ENCODE measurements at regions not wholly inside any gene's neighbourhood (a gene's known extent, or its start where the extent isn't known, plus 50 kb on each side); places are given as distances from the start of the nearest gene placed in this dataset.

DNA sequence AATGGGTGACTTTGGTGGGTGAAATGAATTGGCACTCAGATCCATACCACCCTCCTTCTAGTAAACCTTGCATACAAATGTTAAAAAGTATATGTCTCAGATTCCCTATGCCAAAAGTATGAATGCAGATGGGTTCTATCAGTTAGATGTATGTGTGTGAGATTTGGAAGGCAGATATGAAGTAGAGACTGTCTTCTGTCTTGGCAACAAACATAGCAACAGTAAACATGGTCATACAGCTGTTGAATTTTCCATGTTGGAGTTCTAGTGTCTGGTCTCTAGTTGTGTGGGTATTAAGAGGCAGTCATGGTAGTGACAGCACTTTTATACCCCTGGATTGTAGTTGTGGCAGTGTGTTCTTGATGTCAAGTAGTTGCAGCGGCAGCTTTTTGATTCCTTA, 125.6 kb upstream of the PITX1 start:
- no peak overlapping the region for H3K4me3 ChIP-seq
- peaks cover 0 to 5% (median 0%) of the 10 kb centered on the region in 4 donors for H3K9me3 ChIP-seq
- no peaks in the 10 kb centered on the region for H3K36me3 ChIP-seq
- WGBS (ENCODE audit: insufficient coverage, low coverage, low lambda C conversion rate, missing lambda C conversion rate) = 75% methylated on average over 1 of the region's 1 CpG
- intact Hi-C loops (cut with DNase I) = no loop called here
- no peaks in the 10 kb centered on the region for H3K4me1 ChIP-seq
- H3K27ac ChIP-seq = no peak overlapping the region
- H3K27me3 ChIP-seq = no peaks in the 10 kb centered on the region
- TF ChIP-seq POLR2A (IDR thresholded peaks at IDR 0.05) = no peak
- TF ChIP-seq, protein P1, sequence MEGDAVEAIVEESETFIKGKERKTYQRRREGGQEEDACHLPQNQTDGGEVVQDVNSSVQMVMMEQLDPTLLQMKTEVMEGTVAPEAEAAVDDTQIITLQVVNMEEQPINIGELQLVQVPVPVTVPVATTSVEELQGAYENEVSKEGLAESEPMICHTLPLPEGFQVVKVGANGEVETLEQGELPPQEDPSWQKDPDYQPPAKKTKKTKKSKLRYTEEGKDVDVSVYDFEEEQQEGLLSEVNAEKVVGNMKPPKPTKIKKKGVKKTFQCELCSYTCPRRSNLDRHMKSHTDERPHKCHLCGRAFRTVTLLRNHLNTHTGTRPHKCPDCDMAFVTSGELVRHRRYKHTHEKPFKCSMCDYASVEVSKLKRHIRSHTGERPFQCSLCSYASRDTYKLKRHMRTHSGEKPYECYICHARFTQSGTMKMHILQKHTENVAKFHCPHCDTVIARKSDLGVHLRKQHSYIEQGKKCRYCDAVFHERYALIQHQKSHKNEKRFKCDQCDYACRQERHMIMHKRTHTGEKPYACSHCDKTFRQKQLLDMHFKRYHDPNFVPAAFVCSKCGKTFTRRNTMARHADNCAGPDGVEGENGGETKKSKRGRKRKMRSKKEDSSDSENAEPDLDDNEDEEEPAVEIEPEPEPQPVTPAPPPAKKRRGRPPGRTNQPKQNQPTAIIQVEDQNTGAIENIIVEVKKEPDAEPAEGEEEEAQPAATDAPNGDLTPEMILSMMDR (IDR thresholded peaks at IDR 0.05) = no peak
- no peak for ATAC-seq
- no peak for DNase-seq

DNA sequence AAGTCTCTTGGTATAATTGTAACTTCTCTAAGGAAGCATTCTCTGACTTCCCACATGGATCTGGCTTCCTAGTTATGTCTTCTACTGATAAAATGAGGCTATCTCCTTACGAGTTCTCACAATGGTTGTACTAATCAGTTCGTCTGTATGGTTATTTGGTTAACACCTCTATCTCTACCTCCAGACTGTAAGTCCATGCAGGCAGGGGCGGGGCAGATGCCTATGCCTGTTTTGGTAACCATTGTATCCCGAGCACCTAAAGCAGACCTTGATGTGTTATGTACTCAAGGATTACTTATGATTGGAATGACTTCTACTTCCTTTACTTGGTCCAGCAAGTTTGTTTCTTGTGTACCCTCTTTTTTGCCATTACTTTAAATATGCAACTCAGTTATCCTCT, 125.0 kb upstream of the PITX1 start:
- TF ChIP-seq, protein P1 (IDR thresholded peaks at IDR 0.05) = no peak
- TF ChIP-seq POLR2A (IDR thresholded peaks at IDR 0.05) = no peak
- H3K9me3 ChIP-seq = peaks cover 0 to 5% (median 0%) of the 10 kb centered on the region in 4 donors
- H3K4me3 ChIP-seq = no peak overlapping the region
- H3K27me3 ChIP-seq = no peaks in the 10 kb centered on the region
- H3K27ac ChIP-seq = no peak overlapping the region
- intact Hi-C loops (cut with DNase I) = no loop called here
- H3K4me1 ChIP-seq = no peaks in the 10 kb centered on the region
- ATAC-seq = no peak
- no peaks in the 10 kb centered on the region for H3K36me3 ChIP-seq
- WGBS (ENCODE audit: insufficient coverage, low coverage, low lambda C conversion rate, missing lambda C conversion rate) = 47% methylated on average over 4 of the region's 4 CpGs
- DNase-seq = no peak

DNA sequence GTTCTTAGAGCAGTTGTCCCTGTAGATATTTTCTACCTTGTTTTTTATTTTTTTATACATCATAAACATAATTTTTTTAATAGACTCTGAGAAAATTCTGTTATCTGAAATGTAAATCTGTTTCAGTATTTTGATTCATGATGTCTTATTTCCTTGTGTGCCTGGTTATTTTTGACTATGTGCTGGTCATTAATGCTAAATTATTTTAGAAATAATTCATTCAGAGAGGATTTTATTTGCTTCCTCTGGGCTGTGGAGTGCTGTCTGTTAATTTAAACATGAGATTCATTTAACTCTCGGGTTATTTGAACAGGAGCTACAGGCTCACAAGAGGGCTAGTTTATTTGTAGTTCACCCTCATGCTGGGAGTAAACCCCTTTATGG, 124.3 kb upstream of the PITX1 start:
- Histone ChIP-seq H3K27ac (no peak overlapping the region), H3K36me3 (no peaks in the 10 kb centered on the region), H3K9me3 (peaks cover 0 to 5% (median 0%) of the 10 kb centered on the region in 4 donors), H3K4me3 (no peak overlapping the region), H3K4me1 (no peaks in the 10 kb centered on the region), H3K27me3 (no peaks in the 10 kb centered on the region)
- no peak for ATAC-seq
- intact Hi-C loops (cut with DNase I) = no loop called here
- TF ChIP-seq, protein P1 (IDR thresholded peaks at IDR 0.05) = no peak
- no peak for TF ChIP-seq POLR2A (IDR thresholded peaks at IDR 0.05)
- WGBS (ENCODE audit: insufficient coverage, low coverage, low lambda C conversion rate, missing lambda C conversion rate) = 53% methylated on average over 1 of the region's 1 CpG
- no peak for DNase-seq

DNA sequence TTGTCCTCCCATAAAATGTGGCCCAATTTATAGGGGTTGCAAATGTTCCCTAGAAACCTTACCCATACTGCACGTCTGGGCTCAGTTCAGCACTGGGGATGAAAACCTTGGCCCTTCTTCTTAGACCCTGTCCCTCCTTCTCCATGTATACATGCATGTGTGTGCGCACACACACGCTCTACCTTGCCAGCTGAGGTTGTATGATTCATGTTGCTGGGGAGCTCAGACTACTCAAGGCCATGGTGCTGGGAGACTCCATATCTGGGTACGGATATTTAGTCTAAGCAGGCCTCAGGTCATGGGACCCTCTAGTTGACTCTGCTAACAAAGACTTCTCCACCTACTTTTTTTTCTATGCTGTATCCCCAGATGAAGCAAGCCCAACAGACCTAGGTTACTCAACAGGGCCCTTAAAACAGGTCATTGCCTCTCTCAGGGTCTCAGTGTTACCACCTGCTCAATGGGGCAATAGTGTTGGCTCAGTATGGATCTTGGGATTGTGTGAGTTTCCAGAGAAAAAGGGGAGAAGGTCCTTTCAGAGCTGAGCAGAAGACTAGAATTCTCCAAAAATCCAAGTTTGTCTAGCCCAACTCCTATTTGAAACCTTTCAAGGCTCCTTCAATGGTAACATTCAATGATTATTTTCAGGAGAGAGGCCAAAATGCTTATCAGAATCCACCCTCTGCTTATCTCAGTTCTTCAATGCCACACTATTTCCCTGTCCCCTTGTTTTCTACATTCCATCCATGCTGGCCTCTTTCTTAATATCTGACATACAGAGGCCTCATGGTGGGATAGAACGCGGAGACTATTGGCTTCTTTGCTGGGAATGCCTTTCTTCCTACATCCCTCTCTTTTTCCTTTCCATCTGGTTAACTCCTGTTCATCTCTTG, 123.6 kb upstream of the PITX1 start:
- Histone ChIP-seq H3K27ac (no peak overlapping the region), H3K27me3 (no peaks in the 10 kb centered on the region), H3K4me3 (no peak overlapping the region), H3K9me3 (peaks cover 0 to 5% (median 0%) of the 10 kb centered on the region in 4 donors), H3K4me1 (no peaks in the 10 kb centered on the region), H3K36me3 (no peaks in the 10 kb centered on the region)
- intact Hi-C loops (cut with DNase I) = no loop called here
- WGBS (ENCODE audit: insufficient coverage, low coverage, low lambda C conversion rate, missing lambda C conversion rate) = 86% methylated on average over 6 of the region's 6 CpGs
- ATAC-seq (no peak), DNase-seq (no peak)
- TF ChIP-seq POLR2A (IDR thresholded peaks at IDR 0.05) = no peak
- TF ChIP-seq, protein P1 (IDR thresholded peaks at IDR 0.05) = no peak

Measured in right lobe of liver (tissue), 6 donors.